BLaER1 treated with 17β-estradiol and CSF1 and Interleukin-3, amounts not matched to agents 10 nM and 100 nM (cell line): ENCODE measurements at regions not wholly inside any gene's neighbourhood (a gene's known extent, or its start where the extent isn't known, plus 50 kb on each side); places are given as distances from the start of the nearest gene placed in this dataset.

Experiments
- H3K27ac ChIP-seq, 11 experiments: shearing (Covaris generic); formaldehyde crosslinking; 2 replicates each; pipeline ENCODE4 v1.8.1; 2022
- H3K27me3 ChIP-seq, 11 experiments: shearing (Covaris generic); formaldehyde crosslinking; 2 replicates each; pipeline ENCODE4 v1.8.1; 2022
- H3K36me3 ChIP-seq, 11 experiments: shearing (Covaris generic); formaldehyde crosslinking; 2 replicates each; pipeline ENCODE4 v1.8.1; 2022
- H3K4me1 ChIP-seq, 10 experiments: shearing (Covaris generic); formaldehyde crosslinking; 2 replicates each; pipeline ENCODE4 v1.8.1; 2022
- H3K4me2 ChIP-seq, 11 experiments: shearing (Covaris generic); formaldehyde crosslinking; 2 replicates each; pipeline ENCODE4 v1.8.1; 2022
- H3K4me3 ChIP-seq, 10 experiments: shearing (Covaris generic); formaldehyde crosslinking; 2 replicates each; pipeline ENCODE4 v1.8.1; 2022
- H3K9ac ChIP-seq, 11 experiments: shearing (Covaris generic); formaldehyde crosslinking; 2 replicates each; pipeline ENCODE4 v1.8.1; 2022
- H3K9me3 ChIP-seq, 11 experiments: shearing (Covaris generic); formaldehyde crosslinking; replicated peaks in 1 of 11; 2 replicates each; pipeline ENCODE4 v1.8.1; 2022
- H4K20me1 ChIP-seq, 11 experiments: shearing (Covaris generic); formaldehyde crosslinking; 2 replicates each; pipeline ENCODE4 v1.8.1; 2022
- Cebpa-rat ChIP-seq, 11 experiments: shearing (Covaris generic); IDR thresholded peaks; 2 replicates each; pipeline ENCODE4 v1.8.1; 2022

- Histone ChIP-seq H3K27ac (no peak overlapping the region), H3K4me1 (no peaks in the 10 kb centered on the region), H3K36me3 (no peaks in the 10 kb centered on the region), H3K9ac (no peak overlapping the region), H3K27me3 (no peaks in the 10 kb centered on the region), H4K20me1 (no peaks in the 10 kb centered on the region), H3K4me2 (no peak overlapping the region), H3K4me3 (no peak overlapping the region), H3K9me3 (no peaks in the 10 kb centered on the region)
- no peak for TF ChIP-seq Cebpa-rat (IDR thresholded peaks at IDR 0.05)
Measured at GRCh38 chr5:76030343-76030742, 52.8 kb upstream of the SV2C start.

DNA sequence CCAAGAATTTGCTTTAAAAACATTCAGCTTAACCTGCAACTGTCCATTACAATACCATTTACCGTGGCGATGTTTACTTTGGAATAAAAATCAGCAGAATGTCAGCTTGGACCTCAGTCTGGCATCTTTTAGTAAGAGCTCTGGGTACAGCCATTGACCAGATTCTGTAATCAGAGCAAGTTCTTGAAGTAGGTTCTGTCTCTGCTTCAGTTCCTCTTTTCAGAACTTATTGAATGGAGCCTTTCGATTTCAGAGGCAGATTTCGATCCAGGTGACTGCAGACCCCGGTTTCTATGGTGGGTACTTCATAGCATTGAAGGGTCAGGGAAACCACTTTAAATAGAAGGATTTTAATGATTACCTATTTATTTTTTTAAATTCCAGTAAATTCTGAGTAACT, 53.4 kb upstream of the SV2C start:
- H3K36me3 ChIP-seq, result no peaks in the 10 kb centered on the region
- H4K20me1 ChIP-seq, result no peaks in the 10 kb centered on the region
- no peak overlapping the region for H3K27ac ChIP-seq
- H3K4me3 ChIP-seq, result no peak overlapping the region
- no peak overlapping the region for H3K9ac ChIP-seq
- no peaks in the 10 kb centered on the region for H3K9me3 ChIP-seq
- no peaks in the 10 kb centered on the region for H3K27me3 ChIP-seq
- H3K4me2 ChIP-seq, result no peak overlapping the region
- H3K4me1 ChIP-seq, result no peaks in the 10 kb centered on the region
- TF ChIP-seq Cebpa-rat (IDR thresholded peaks at IDR 0.05), result no peak

GRCh38 chr5:76025790-76026189, 57.4 kb upstream of the SV2C start:
- Histone ChIP-seq H3K27me3 (no peaks in the 10 kb centered on the region), H3K4me1 (no peaks in the 10 kb centered on the region), H3K4me2 (no peak overlapping the region), H3K9me3 (no peaks in the 10 kb centered on the region), H3K27ac (no peak overlapping the region), H3K36me3 (no peaks in the 10 kb centered on the region), H4K20me1 (no peaks in the 10 kb centered on the region), H3K9ac (no peak overlapping the region), H3K4me3 (no peak overlapping the region)
- no peak for TF ChIP-seq Cebpa-rat (IDR thresholded peaks at IDR 0.05)

DNA sequence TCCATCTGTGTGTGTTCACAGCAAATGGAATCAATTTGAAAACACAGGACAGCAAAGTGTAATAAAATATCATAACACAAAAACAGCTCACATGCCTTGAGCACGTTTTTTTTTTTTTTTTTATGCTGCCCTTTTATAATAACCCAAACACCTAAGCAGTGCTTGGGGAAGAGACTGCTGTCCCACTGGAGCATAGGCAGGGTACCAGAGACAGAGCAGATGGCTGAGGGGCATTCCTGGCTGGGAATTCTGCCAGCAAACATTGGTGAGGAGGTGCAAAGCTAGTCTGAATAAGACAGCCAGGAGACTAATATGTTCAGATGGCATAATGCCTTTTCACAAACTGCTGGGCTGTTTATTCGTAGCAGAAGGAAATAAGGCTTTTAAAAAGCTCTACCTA, 58.1 kb upstream of the SV2C start:
- H3K4me2 ChIP-seq, result no peak overlapping the region
- TF ChIP-seq Cebpa-rat (IDR thresholded peaks at IDR 0.05), result no peak
- H3K9me3 ChIP-seq, result no peaks in the 10 kb centered on the region
- H3K27ac ChIP-seq, result no peak overlapping the region
- no peaks in the 10 kb centered on the region for H4K20me1 ChIP-seq
- no peak overlapping the region for H3K4me3 ChIP-seq
- no peaks in the 10 kb centered on the region for H3K36me3 ChIP-seq
- H3K4me1 ChIP-seq, result no peaks in the 10 kb centered on the region
- H3K27me3 ChIP-seq, result no peaks in the 10 kb centered on the region
- H3K9ac ChIP-seq, result no peak overlapping the region

- H3K9ac ChIP-seq, result no peak overlapping the region
Measured at GRCh38 chr5:76022611-76023010, 60.6 kb upstream of the SV2C start.

DNA sequence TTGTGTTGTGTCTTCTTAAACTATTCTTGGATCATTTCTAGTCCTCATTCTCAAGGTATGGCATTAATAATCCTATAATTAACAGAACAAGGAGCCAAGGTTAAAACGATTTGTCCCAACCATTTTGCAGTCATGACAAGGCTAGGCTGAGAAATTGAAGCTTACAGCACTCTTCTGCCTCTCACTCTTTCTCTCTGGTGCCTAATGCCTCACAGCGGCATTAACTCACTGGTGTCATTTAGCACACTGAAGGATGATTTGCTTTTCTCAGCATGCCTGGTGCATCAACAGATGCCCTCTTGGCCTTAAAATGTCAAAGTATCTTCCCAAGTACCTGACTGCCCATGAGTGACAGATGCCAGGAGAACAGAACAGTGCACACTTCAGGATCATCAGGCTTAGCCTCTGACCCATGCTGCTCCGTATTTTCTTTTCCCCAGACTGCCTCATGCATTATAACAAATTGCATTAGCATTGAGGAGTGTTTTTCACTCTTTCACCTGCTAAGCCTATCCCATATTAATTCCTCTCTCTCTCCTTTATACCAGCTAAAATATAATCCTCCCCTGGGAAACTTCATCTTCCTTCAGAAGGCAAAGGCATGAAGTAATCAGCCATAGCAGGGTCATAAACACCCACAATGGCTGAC, 61.1 kb upstream of the SV2C start:
- no peaks in the 10 kb centered on the region for H3K4me1 ChIP-seq
- H4K20me1 ChIP-seq, result no peaks in the 10 kb centered on the region
- no peak overlapping the region for H3K9ac ChIP-seq
- no peaks in the 10 kb centered on the region for H3K9me3 ChIP-seq
- no peak for TF ChIP-seq Cebpa-rat (IDR thresholded peaks at IDR 0.05)
- H3K27ac ChIP-seq, result no peak overlapping the region
- H3K36me3 ChIP-seq, result no peaks in the 10 kb centered on the region
- H3K27me3 ChIP-seq, result no peaks in the 10 kb centered on the region
- no peak overlapping the region for H3K4me3 ChIP-seq
- H3K4me2 ChIP-seq, result no peak overlapping the region

More at GRCh38 chr5:76022611-76023010, 60.6 kb upstream of the SV2C start:
- Histone ChIP-seq H3K27me3 (no peaks in the 10 kb centered on the region), H3K27ac (no peak overlapping the region), H3K4me2 (no peak overlapping the region), H4K20me1 (no peaks in the 10 kb centered on the region), H3K4me1 (no peaks in the 10 kb centered on the region), H3K36me3 (no peaks in the 10 kb centered on the region), H3K4me3 (no peak overlapping the region), H3K9me3 (no peaks in the 10 kb centered on the region)
- no peak for TF ChIP-seq Cebpa-rat (IDR thresholded peaks at IDR 0.05)

GRCh38 chr5:76016258-76016657, 66.9 kb upstream of the SV2C start:
- Histone ChIP-seq H3K4me3 (no peak overlapping the region), H3K27me3 (no peaks in the 10 kb centered on the region), H3K9ac (no peak overlapping the region), H3K9me3 (peaks cover 0 to 7% (median 0%) of the 10 kb centered on the region in 11 experiments; a peak in 2 of 22 replicates), H4K20me1 (no peaks in the 10 kb centered on the region), H3K4me2 (no peak overlapping the region), H3K27ac (no peak overlapping the region), H3K36me3 (no peaks in the 10 kb centered on the region), H3K4me1 (no peaks in the 10 kb centered on the region)
- TF ChIP-seq Cebpa-rat (IDR thresholded peaks at IDR 0.05), result no peak

DNA sequence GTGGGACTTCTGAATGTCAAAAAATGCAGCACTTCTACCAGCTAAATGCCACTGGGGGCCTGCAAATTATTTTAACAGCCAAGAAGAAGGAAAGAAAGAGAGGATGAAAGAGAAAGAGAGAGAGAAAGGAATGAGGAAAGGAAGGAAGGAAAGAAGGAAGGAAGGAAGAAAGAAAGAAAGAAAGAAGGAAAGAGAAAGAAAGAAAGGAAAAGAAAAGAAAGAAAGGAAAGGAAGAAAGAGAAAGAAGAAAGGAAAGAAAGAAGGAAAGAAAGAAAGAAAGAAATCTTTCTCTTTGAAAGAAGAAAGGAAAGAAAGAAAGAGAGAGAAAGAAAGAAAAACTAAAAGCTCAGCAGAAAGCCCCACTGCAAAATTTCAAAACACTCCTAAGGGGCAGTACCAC, 69.2 kb upstream of the SV2C start:
- Histone ChIP-seq H3K4me3 (no peak overlapping the region), H3K4me2 (no peak overlapping the region), H3K9me3 (peaks cover 0 to 7% (median 0%) of the 10 kb centered on the region in 11 experiments; a peak in 2 of 22 replicates), H3K4me1 (no peaks in the 10 kb centered on the region), H3K27me3 (no peaks in the 10 kb centered on the region), H3K27ac (no peak overlapping the region), H3K36me3 (no peaks in the 10 kb centered on the region), H4K20me1 (no peaks in the 10 kb centered on the region), H3K9ac (no peak overlapping the region)
- no peak for TF ChIP-seq Cebpa-rat (IDR thresholded peaks at IDR 0.05)

DNA sequence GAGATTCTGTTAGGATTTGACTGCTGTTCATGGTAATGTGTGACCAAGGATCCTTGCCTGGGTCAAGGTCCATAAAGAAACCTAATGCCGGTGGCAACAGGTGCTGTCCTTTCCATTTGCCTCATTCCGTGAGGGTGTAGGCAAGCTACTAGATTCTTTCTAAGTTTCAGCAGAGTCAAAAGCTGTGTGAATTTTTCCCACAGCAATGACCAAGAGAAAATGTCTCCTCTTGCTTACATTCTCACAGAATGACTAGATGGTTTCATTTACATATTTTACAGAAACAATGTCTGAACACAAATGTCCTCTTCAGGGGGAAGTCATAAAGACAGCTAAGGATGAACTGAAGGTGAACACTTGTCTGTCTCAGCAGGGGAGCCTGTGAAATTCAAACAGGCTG, 75.3 kb upstream of the SV2C start:
- H3K27me3 ChIP-seq, result no peaks in the 10 kb centered on the region
- H3K27ac ChIP-seq, result no peak overlapping the region
- H3K36me3 ChIP-seq, result no peaks in the 10 kb centered on the region
- peaks cover 0 to 4% (median 0%) of the 10 kb centered on the region in 11 experiments; a peak in 2 of 22 replicates for H3K9me3 ChIP-seq
- no peaks in the 10 kb centered on the region for H4K20me1 ChIP-seq
- no peak overlapping the region for H3K9ac ChIP-seq
- no peak for TF ChIP-seq Cebpa-rat (IDR thresholded peaks at IDR 0.05)
- H3K4me2 ChIP-seq, result no peak overlapping the region
- no peak overlapping the region for H3K4me3 ChIP-seq
- H3K4me1 ChIP-seq, result no peaks in the 10 kb centered on the region

DNA sequence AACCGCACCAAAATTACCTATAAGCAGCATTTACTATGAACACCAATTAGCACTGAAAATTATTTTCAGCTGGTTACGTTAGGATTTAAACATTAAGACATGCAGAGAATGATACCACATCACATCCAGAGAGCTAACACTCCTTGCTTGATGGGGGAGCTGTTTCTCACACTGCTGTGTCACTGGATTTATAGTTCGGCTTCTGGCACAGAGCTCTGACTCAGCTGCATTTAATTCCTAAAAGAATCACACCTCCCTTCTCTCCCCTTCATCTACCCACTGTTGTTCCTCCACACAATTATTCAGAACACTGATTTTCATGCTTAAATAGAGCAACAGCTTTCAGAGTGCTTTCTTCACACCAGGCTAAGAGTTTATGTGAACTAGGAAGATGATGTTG, 82.6 kb upstream of the SV2C start:
- Histone ChIP-seq H3K36me3 (no peaks in the 10 kb centered on the region), H3K9me3 (peaks cover 0 to 13% (median 4%) of the 10 kb centered on the region in 11 experiments; a peak in 6 of 22 replicates), H4K20me1 (no peaks in the 10 kb centered on the region), H3K4me3 (no peak overlapping the region), H3K27me3 (no peaks in the 10 kb centered on the region), H3K4me2 (no peak overlapping the region), H3K4me1 (no peaks in the 10 kb centered on the region), H3K27ac (no peak overlapping the region), H3K9ac (no peak overlapping the region)
- TF ChIP-seq Cebpa-rat (IDR thresholded peaks at IDR 0.05), result no peak
